OCI-M1 (cell line): ENCODE measurements at regions not wholly inside any gene's neighbourhood (a gene's known extent, or its start where the extent isn't known, plus 50 kb on each side); places are given as distances from the start of the nearest gene placed in this dataset.
A peak's percentile ranks its signal among the peaks of the same experiment; 100 is the strongest.

ENCODE experiments used
- DNase-seq: peaks from one replicate; lab custom pipeline; 2025; lab: John Stamatoyannopoulos, UW

DNA sequence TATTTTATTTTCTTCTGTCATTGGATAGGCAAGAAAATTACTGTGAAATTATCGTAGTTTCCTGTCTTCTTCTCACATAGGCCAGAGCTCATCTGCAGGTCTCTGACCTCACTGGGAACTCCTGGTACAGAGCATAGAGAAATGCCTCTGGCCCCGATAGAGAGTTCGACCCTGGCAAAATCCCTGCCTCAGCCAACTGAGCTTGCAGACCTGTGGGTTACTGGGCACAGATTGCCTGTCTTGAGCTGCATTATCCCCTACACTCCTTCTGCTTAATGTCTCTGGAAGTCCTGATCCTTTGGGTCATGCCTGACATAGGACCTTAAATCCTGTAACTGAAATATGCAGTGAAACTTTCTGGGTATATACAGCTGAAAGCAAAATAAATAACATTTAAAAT is 439.3 kb upstream of the CTNND2 start:
- DNase-seq, result no peak

DNA sequence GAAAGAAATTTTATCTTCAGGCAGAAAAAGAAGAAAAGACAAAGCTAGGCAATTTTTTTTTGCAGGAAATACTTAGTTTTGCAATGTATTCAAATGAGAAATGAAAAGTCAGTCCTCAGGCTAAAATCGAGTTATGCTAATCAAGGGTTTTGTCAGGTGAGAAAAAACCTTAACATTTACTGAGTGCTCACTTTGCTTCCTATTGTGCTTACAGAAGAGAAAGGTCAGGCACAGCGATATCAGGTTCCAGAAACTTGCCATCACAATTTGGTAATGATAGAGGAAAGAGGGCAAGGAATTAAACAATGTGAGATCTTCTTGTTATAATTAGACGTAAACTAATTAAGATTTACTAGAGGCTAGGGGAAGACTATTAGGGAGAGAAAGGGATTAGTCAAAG is 431.7 kb upstream of the CTNND2 start:
- no peak for DNase-seq

DNA sequence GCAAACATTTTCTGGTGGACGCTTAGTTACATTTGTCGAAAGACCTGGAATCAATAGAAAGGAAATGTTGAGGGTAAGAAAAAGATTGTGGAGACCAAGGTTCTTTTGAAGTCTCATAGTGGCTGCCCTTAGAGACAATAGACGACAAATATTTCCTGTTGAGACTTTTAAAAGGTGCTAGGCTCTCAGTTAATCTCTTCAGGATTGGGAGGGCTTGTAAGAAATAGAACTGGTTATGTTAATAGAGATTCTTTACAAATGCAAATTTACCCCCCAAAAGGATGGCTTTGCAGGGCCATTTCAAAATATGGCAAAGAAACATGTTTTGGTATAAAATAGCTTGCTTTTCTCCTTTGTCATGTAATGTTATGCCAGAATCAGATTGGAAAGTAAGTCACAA is 428.2 kb upstream of the CTNND2 start:
- no peak for DNase-seq

DNA sequence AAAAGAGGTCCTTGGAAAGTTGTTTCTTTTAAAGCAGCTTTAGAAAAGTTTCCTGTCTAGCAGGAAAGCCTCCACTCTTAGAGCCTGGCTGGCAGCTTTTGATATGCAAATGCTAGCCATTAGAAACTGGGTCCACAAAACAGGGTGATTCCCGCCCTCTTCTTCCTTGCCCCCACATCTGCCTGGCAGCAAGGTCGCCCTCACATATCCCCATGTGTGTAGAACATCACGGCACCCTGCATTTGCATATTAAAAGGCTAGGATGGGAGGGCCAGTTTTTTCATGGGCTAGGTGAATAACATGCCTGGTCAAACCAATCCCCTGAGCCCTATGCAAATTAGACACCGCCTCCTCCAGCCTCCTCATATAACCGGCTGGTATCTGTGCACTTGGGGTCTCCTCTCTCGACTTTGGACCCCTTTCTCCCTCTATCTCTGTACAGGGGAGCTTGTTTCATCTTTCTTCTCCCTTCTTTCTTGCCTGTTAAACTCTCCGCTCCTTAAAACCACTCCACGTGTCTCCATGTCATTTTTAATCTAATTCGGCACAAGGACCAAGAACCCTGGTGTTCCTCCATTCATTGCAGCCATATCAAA is 426.8 kb upstream of the CTNND2 start:
- DNase-seq, result no peak

DNA sequence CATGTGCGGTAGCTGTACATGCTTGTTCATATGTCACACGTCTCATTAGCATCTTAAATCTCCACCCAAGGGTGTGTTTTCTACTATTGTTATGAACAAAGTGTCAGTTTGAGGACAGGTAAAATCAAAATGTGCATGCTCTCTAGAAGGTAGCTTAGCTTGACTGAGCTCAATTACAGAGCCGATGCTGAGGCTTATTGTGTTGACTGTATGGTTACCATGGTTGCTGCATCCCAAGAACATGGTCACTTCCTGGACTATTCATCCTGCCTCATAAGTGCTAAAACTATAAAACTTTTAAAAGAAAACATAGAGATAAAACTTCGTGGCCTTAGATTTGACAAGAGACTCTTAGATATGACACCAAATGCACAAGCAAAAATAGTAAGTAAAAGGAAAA is 426.1 kb upstream of the CTNND2 start:
- DNase-seq, result no peak

DNA sequence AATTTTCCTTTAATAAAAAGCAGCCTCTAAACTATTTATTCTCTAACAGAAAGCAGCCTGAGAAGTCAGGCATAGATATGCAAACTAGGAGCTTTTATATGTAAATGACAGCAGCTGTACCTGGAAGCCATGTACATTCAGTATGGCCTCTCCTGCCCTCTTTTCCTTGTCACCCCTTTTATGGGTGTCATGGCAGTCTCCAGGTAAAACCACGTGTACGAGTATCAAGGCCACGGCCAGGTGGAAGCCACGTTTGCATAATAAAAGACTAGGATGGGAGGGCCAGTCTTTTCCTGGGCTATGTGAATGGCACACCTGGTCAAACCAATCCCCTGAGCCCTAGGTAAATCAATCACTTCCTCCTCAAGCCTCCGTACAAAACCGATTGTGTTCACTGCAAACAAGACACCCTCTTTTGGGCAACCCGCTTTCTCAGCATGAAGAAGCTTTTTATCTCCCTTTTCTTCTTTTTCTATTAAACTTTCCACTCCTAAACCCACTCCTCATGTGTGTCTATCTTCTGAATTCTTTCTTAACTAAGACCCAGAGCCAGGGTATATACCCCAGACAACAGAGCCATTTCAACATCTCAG is 419.5 kb upstream of the CTNND2 start:
- no peak for DNase-seq

DNA sequence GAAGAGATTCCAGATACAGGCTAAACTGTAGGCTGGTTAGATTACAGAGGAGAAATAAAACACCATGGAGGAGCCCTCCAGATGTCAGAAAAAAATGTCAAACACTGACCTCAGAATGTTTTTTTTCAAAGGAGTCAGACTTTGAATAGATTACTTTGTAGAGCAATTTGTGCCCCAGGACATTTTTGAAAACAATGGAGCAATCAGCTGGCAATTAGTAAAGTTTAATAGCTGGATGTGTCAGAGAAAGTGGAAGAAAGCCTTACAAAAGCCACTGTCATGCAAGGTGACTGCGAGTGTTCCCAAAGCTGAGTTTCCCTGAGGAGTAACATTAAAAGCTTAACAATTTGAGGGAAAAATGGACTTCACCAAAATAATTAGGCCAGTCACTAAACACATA is 417.8 kb upstream of the CTNND2 start:
- no peak for DNase-seq

DNA sequence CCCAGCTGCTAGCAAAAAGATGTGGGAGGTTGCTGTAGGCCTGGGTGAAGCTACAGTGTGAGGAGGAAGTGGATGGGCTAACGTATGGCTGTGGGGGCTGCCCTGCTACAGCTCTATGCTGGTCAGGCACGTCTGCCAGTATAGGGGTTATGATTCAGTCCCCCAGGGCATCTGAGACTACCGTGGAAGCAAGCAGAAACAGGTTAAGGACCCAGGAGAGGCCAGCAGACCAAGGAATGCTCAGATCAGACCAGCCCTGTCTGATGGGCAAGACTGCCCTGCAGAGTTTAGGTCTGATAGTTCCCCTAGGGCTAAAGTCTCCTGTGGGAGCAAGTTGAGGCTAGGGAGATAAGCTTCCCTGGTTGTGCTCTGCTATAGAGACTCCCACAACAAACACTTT is 416.1 kb upstream of the CTNND2 start:
- DNase-seq, result peak; percentile 5

DNA sequence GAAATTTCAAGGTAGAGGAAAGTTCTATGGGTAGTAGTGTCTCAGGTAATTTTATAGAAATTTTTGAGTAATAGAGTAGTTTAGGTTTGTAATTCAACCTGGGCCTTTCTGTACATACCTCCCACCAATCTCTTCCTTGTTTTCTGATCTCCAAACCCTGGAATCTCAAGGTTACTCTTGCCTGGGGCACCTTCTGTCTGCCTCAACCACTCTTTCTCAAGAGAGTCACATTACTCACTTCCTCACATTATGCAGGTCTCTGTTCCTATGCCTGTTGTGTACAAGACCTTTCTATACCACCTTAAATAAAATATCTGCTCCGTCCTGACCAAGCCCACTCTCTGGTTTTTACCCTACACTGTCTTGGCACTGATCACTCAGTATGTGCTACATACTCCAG is 412.6 kb upstream of the CTNND2 start:
- no peak for DNase-seq

DNA sequence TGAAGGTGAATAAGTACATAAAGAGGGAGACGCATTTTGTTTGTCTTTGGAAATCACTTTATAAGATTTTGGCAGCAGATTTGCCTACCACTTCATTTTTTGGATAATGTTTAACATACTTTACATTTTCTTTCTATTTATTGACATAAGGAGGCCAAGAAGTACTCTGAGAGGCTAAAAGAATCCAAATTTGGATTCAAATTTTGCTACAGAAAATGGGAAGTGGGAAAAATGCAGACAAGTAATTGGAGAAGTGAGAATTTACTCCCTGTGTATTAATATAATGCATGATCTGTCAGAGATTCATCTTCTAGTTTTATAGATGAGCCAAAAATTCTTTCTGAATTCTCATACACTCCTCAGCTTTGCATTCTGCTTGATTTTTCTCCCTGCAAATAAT is 411.2 kb upstream of the CTNND2 start:
- DNase-seq, result no peak

DNA sequence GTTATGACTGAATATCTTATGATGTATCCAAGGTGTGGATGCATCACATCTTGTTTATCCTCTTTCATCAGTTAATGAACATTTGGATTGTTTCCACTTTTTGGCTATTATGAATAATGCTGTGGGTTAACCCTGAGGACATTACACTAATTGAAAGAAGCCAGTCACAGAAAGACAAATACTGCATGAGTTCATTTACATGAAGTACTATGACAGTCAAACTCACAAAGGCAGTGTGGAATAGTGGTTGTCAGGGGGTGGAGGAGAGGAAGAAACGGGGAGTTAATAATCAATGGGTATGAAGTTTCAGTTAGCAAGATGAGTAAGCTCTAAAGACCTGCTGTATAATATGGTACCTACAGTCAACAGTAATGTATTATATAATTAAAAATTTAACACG is 409.4 kb upstream of the CTNND2 start:
- DNase-seq, result no peak

DNA sequence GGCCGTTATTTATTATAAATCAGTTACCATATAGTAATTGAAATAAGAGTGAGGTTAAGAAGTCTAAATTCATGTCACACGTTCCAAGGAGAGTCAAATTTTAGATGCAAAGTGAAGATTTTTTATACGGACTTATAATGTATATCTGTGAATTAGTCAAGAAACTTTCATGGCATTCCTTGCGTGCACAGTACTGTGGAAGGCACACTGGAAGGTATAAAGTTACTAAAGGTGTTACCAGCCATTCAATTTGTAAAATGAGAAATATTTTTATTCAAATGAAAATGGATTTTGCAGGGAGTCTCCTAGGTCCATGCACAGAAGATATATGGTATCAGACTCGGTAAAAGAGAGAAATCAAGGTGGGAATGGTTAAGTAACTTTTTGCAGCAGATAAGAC is 408.1 kb upstream of the CTNND2 start:
- no peak for DNase-seq

DNA sequence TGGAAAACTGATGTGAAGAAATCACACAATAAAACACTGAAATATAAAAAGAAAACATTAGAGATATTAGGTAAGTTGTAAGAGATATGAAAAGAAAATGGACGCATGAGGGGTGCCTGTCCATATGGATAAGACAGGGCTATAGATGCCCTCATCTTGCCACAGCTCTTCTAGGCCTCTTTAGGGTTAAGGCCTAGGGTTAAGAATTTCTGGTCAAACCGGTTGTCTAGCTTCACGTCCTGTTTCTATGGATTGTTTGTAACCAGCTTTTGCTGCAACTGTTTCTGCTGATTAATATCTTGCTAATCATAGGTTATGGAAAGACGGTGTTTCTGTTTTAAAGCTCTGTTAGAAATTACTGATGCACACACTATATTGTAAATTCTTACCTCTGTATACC is 389.9 kb upstream of the CTNND2 start:
- DNase-seq, result no peak

DNA sequence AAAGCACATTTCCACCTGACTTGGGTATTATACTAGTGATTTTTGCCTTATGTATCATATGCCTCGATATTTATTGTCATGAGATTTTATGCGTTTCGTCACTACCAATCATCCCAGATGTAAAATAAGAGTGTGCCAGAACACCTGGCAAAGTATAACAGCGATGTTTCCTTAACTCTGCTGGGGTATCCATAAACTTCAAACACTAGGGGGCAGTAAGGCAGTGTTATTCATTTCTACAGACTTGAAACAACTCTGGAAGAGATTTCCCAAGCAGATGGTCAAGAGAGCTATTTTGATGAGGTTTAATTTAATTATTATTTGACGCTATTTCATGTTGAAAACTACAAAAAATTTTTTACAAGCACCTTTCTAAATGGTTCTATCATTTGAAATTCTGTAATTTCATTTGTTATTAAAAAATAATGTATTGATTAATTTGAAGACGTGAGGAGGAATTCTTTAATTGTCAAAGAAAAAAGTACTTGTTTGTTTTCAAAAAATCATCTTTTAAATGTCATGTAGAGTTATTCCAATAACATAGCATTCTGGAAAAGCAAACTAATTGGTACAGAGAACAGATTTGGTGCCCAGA is 388.5 kb upstream of the CTNND2 start:
- DNase-seq, result peak; percentile 72

DNA sequence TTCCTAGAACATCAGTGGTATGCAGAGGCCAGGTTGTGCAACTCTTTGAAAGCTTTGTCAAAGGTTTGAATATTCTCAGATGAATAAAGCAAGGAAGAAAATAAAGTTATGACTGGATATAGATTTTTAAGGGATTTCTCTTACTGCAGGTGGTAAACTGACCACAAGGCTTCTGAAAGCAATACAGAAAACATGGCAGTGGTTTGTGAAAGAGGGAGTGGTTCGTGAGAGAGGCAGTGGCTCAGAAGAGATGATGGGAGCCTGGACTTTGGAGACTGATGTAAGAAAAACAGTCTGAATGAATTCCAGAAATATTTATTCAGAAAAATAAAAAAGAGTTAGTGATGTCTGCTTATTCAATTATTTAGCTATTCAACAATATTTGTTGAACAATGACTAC is 380.4 kb upstream of the CTNND2 start:
- DNase-seq, result no peak

DNA sequence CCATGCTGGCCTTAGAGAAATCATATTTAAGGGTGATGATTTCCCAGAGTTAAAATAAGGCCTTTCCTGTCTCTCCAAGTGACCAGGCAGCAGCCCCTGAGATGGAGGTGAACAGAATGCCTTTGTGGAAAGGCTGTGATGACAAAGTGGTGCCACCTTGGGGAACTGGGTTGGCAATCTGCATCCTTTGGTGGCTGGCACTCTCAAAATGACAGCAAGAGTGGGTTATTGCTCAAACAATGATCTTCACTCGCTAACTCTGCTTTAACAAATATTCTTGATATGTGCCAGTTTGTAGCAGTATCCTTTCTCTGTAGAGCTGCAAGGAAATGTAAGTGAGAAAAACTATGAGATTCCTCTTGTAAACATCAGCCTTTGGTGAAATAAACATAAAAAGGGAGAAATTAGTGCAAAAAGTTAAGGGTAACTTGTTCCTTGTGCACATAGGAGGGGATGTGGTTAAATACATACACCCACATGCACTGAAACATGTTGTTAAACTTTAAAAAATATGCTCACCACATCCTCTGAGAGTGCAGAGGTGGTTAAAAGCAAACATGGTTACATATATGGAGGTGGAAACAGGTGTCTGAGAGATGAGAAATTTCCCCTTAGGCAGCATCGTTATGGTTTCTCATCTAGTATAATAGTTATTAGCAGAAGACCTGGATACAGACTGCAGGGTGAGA is 373.4 kb upstream of the CTNND2 start:
- DNase-seq, result no peak

DNA sequence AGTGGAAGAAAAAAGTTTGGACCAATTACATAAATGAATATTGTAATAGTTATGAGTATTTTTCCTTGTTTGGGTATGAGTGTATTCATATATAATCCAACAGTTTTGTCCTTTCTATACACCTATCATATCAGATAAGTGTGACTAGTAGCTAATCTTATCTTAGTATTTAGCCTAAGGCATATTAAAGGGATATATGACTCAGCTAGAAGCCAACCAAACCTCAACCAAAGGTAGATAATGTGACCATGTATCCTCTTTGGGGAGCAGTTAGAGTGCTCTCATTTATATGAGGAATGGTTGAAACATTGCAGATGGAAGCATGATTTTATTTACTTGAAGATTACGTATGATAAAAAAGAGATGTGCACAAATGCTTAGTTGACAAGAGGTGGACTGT is 370.0 kb upstream of the CTNND2 start:
- DNase-seq, result no peak

DNA sequence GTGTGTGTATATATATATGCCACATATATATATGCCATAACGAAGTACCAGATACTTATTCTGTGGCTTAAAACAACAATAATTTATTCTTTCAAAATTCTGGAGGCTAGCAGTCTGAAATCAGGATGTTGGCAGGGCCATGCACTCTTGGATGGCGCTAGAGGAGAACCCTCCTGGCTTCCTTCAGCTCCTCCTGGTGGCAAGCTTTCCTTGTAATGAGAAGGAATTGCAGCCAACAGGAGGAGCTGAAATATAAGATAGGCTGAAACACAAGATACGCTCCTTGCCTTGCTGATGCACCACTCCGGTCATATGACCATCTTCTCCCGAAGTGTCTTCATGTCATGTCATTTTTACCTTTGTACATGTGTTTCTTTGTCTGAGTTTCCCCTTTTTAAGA is 368.1 kb upstream of the CTNND2 start:
- peak; percentile 12 for DNase-seq

DNA sequence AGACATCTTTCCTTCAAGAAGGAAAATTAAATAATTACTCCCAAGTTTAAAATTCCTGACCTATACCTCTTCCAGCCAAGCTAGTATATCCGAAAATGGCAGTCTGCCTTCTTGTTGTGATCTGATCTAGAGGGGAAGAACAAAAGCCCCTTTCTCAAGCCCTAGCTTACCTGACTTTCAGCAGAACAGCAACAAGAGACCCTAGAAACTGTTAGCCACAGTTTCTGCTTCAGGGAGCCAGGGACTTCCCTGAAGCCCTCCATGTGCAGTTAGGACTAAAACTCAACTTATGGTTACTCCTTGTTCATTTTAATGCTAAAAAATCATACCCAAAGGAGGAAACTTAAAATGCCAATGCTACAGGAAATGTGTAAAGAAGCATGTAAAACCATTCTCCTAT is 366.7 kb upstream of the CTNND2 start:
- no peak for DNase-seq

DNA sequence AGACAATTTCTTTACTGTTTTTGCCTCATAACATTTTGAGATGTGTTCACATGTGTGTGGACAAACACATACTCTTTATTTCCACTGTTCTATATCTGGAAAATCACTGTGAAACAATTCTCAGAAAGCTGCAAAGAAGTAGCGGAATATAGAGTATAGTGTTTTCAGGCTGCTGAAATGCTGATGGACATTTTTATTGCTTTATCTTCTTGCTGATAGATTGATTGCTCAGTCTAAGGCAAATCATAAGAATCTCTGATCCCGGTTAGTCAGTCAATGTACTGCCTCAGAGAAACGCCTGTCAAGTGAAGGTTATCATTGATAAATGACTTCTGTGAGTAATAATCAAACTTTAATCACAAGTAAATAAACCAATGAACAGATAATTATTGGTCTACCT is 364.9 kb upstream of the CTNND2 start:
- DNase-seq, result no peak

DNA sequence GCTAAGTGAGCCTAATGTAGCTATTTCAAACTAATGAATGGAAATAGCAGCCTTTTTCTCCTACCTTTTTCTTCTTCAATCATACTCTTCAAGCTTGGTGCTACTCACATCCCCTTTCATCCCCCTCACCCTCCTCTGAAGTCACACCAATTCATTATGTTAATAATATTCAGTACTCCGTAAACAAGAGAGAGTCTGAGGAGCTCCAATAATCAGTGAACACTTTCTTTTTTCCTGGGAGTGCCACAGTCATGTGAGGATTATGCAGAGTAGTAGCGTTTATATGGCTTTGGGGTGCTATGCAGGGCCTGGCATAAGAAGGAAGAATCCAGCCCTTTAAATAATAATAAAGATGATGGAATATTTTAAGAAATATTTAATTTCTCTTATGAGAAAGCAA is 354.3 kb upstream of the CTNND2 start:
- DNase-seq, result no peak

DNA sequence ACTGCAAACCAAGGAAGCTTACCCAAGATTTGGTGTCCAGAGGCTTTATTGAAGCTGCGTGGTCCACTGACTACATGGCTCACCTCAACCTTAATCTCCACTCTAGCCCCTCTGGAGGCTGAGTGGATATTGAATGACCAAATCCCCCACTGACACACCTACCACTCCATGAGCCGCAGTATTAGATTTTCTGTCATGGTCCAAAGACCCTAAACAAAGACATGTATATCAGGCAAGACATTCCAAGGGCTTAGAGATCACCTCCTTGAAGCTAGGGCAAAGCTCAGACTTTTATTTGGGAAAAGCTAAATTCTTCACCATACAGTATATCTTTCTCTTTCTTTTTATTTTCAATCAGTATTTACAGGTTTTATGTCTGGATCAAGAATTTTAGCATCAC is 346.2 kb upstream of the CTNND2 start:
- no peak for DNase-seq

DNA sequence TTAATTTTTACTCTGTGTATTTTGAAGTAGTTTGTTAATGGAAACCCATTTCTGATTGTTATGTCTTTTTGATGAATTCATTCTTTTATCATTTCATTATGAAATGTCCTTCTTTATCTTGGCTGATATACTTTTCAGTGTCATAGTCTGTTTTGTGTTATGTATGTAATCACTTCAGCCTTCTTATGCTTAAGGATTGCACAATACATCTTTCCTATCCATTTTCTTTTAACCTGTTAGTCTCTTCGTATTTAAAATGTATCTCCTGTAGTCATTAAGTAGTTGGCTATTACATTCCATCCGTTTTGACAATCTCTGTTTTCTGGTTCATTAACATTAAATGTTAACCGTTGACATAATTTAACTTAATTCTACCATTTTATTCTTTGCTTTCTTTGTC is 344.6 kb upstream of the CTNND2 start:
- no peak for DNase-seq

DNA sequence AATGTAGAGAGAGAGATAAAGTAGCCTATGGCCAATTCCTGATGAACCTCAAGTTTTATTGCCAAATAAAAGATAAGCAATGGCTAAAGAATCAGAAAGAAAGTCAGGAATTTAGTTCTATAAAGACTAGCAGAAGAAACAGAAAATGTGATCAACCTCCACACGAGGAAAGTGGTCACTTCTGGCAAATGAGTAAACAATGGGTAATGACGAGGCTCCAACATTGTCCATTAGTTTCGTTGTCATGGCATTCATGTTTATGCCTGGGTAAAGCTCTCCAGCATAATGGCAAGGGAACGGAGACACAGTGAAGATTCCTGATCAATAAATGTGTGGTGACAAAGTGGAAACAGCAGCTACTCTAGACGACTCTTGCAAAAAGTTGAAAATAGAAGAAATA is 341.8 kb upstream of the CTNND2 start:
- DNase-seq, result no peak
